ENCODE measurements at regions not wholly inside any gene's neighbourhood (a gene's known extent, or its start where the extent isn't known, plus 50 kb on each side); places are given as distances from the start of the nearest gene placed in this dataset.

DNA sequence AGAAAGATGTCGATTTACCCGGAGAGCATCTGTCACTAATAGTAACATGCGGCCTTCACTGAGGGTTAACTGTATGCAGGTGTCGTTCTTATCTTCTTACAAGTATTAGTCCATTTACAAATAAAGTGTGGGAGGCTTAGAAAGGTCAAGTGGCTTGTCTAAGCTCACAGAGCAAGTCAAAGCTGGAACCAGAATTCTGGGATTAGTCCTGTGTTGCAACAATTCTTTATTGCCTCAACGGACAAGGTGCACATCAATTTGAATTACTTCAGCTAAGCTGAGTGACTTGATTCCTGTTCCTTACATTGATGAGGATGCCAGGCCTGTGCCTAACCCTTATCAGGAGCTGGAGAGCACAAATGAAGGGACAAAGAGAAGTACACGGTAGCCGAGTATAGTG is 1193.6 kb downstream of the UQCRFS1 start:
- no peak overlapping the region for H3K4me3 ChIP-seq
- DNase-seq (no peak), ATAC-seq (no peak)
- H3K36me3 ChIP-seq = no peaks in the 10 kb centered on the region
- H3K9me3 ChIP-seq = no peaks in the 10 kb centered on the region
- H3K27ac ChIP-seq = no peak overlapping the region
- H3K27me3 ChIP-seq = peaks cover 0 to 18% (median 0%) of the 10 kb centered on the region in 7 donors
- intact Hi-C loops (cut with DNase I) = no loop called here
- no peaks in the 10 kb centered on the region for H3K4me1 ChIP-seq
- TF ChIP-seq, protein P1, sequence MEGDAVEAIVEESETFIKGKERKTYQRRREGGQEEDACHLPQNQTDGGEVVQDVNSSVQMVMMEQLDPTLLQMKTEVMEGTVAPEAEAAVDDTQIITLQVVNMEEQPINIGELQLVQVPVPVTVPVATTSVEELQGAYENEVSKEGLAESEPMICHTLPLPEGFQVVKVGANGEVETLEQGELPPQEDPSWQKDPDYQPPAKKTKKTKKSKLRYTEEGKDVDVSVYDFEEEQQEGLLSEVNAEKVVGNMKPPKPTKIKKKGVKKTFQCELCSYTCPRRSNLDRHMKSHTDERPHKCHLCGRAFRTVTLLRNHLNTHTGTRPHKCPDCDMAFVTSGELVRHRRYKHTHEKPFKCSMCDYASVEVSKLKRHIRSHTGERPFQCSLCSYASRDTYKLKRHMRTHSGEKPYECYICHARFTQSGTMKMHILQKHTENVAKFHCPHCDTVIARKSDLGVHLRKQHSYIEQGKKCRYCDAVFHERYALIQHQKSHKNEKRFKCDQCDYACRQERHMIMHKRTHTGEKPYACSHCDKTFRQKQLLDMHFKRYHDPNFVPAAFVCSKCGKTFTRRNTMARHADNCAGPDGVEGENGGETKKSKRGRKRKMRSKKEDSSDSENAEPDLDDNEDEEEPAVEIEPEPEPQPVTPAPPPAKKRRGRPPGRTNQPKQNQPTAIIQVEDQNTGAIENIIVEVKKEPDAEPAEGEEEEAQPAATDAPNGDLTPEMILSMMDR (IDR thresholded peaks at IDR 0.05) = no peak
- 54 to 57% methylated on average over 7 of the region's 7 CpGs for WGBS, 2 donors

DNA sequence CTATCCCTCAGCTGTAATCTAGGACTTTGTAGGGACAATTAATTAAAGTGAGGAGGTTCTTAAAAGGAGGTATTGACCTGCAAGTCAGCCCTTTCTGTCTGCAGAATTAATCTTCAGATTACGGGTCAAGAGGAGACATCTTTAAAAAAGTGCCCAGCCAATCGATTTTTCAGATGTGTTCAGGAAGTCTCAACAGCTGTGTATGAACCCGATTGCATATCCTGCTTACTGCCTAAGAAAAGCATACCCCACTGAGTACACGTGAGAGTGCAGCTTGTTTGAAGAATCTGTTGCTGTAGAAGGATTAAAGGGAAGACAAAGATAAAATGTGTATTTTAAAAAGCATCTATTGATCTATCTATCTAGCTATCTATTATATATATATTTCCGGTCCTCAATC is 1194.5 kb downstream of the UQCRFS1 start:
- H3K4me1 ChIP-seq = no peaks in the 10 kb centered on the region
- H3K36me3 ChIP-seq = no peaks in the 10 kb centered on the region
- no peak overlapping the region for H3K4me3 ChIP-seq
- TF ChIP-seq, protein P1 (IDR thresholded peaks at IDR 0.05) = no peak
- H3K9me3 ChIP-seq = no peaks in the 10 kb centered on the region
- no peak for DNase-seq
- H3K27me3 ChIP-seq = peaks cover 0 to 18% (median 0%) of the 10 kb centered on the region in 7 donors
- intact Hi-C loops (cut with DNase I) = no loop called here
- 52 to 56% methylated on average over 5 of the region's 5 CpGs for WGBS, 2 donors
- H3K27ac ChIP-seq = no peak overlapping the region
- no peak for ATAC-seq

DNA sequence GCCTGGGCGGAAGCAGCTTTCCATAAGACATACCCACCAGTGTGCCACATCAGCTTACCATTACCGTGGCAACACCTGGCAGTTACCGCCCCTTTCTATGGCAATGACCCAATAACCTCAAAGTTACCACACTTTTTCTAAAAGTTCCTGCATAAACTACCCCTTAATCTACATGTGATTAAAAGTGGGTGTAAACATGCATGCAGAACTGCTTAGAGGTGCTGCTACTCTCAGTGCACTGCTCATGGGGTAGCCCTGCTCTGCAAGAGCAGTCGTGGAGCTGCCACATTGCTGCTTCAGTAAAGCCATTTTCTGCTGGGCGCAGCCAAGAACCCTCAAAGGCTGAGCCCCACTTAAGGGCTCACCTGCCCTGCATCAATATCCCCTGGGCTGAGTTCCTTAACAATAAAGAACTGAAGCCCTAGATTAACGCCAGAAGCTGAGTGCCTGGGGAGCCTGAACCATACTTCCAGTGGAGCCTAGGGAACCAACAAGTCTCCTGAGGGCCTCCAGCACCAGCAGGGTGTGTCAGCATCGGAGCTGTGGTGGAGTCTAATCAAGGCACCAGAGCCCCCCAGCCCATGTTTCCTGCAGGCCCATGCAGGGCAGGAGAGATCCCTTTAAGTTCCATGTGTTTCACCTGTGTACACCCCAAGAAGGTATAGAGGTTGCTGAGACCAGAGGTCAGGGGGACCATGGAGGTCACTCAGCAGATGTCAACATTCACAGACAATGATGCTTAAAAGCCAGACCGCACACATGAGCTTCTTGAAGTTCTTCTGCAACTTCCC is 1198.1 kb downstream of the UQCRFS1 start:
- peaks cover 0 to 14% (median 0%) of the 10 kb centered on the region in 7 donors for H3K27me3 ChIP-seq
- TF ChIP-seq, protein P1 (IDR thresholded peaks at IDR 0.05) = no peak
- WGBS, 2 donors = 77 to 85% methylated on average over 8 of the region's 8 CpGs
- H3K27ac ChIP-seq = no peak overlapping the region
- intact Hi-C loops (cut with DNase I) = no loop called here
- no peaks in the 10 kb centered on the region for H3K36me3 ChIP-seq
- H3K9me3 ChIP-seq = no peaks in the 10 kb centered on the region
- no peak overlapping the region for H3K4me3 ChIP-seq
- ATAC-seq (no peak), DNase-seq (no peak)
- H3K4me1 ChIP-seq = peaks cover 0 to 10% (median 0%) of the 10 kb centered on the region in 9 donors

DNA sequence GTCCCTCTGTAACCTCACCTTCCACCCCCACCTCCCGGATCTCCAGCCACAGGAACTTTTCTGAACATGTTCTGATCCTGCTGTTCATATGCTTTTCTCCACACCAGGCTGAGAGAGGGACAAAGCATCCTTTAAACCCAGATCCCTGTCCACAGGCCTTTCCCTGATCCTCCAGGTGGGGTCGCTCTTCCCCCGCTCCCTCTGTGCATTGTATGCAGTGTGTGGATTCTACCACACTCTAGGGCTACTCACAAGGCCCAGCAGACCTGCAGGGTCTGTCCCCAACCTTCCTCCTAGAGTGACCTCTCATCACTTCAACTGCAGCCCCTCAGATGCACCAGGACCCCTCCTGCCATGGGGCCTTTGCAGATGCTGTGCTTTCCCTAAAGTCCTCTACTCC is 1200.6 kb downstream of the UQCRFS1 start:
- TF ChIP-seq, protein P1 (IDR thresholded peaks at IDR 0.05) = no peak
- ATAC-seq (no peak), DNase-seq (no peak)
- peaks cover 0 to 15% (median 0%) of the 10 kb centered on the region in 9 donors for H3K4me1 ChIP-seq
- no peaks in the 10 kb centered on the region for H3K36me3 ChIP-seq
- H3K27me3 ChIP-seq = peaks cover 0 to 3% (median 0%) of the 10 kb centered on the region in 7 donors
- 59 to 69% methylated on average over 3 of the region's 3 CpGs for WGBS, 2 donors
- no peaks in the 10 kb centered on the region for H3K9me3 ChIP-seq
- H3K27ac ChIP-seq = no peak overlapping the region
- intact Hi-C loops (cut with DNase I) = no loop called here
- H3K4me3 ChIP-seq = no peak overlapping the region

Data from heart right ventricle (tissue), 16 donors.